HCT116 (cell line): ENCODE measurements at regions not wholly inside any gene's neighbourhood (a gene's known extent, or its start where the extent isn't known, plus 50 kb on each side); places are given as distances from the start of the nearest gene placed in this dataset.

Experiments used
- ATAC-seq: fragments of 200-7000 bp; cut with Tn5 transposase; 2 replicates; pipeline ENCODE4 v1.9.1; 2020; ENCODE audit warnings: mild to moderate bottlenecking, moderate library complexity
- BruUV-seq: library from RNA; stranded (reverse); fragments of 400-500 nt; replicated peaks from 2 replicates; lab custom pipeline; 2021; lab: Mats Ljungman, UMichigan
- CTCF ChIA-PET: fragments of 300-600 bp; sonication (Branson Sonifier 250); formaldehyde crosslinking; loops from one replicate; lab custom pipeline; 2021; ENCODE audit warnings: antibody characterized with exemption; lab: Charles Lee
- POLR2A ChIA-PET: fragments of 300-600, 350-600 bp; sonication (Branson Sonifier 250); formaldehyde crosslinking; loops from one replicate; lab custom pipeline; 2021; ENCODE audit warnings: antibody characterized with exemption; lab: Charles Lee
- RAD21 ChIA-PET, 2 experiments: fragments of 300-600 bp; sonication (Branson Sonifier 250); formaldehyde crosslinking; loops; one replicate each; lab custom pipeline; 2023; ENCODE audit warnings: low total read pairs in 2 of 2; ENCODE audit not compliant: uncharacterized antibody in 2 of 2, unreplicated experiment in 2 of 2, low non-redundant PET in 1 of 2; lab: Charles Lee
- DNase-seq: peaks from one replicate; pipeline ENCODE4 v3.0.0-alpha.2; 2010; ENCODE audit warnings: low read depth, low spot score
- H2AFZ ChIP-seq: fragments of 200-600 bp; shearing (Covaris generic), sonication (generic); 2 replicates; pipeline ENCODE4 v1.6.1; 2017; ENCODE audit warnings: low read depth, mixed run types, mixed read lengths, antibody characterized with exemption, low read length; ENCODE audit not compliant: poor library complexity, severe bottlenecking
- H3K27ac ChIP-seq: 2 replicates; pipeline ENCODE4 v1.5.1; 2012; ENCODE audit warnings: low read depth, low read length
- H3K27me3 ChIP-seq: fragments of 200-600 bp; sonication (generic); 2 replicates; pipeline ENCODE4 v1.6.1; 2016; ENCODE audit warnings: mixed run types, low read length, mixed read lengths; ENCODE audit not compliant: insufficient read depth
- H3K36me3 ChIP-seq, 2 experiments: fragments of 200-500 bp in 1 of 2; fragments of 200-600 bp in 1 of 2; sonication (Bioruptor generic) in 1 of 2; sonication (generic) in 1 of 2; 2 replicates each; pipeline versions ENCODE4 v1.5.1 to v1.6.1; 2014 to 2016; ENCODE audit warnings: low read length in 2 of 2, inconsistent platforms in 1 of 2, mixed read lengths in 1 of 2, mixed run types in 1 of 2; ENCODE audit not compliant: insufficient read depth in 2 of 2, control insufficient read depth in 1 of 2
- H3K4me1 ChIP-seq, 2 experiments: fragments of 200-600 bp in 1 of 2; sonication (generic) in 1 of 2; 2 replicates each; pipeline versions ENCODE4 v1.5.1 to v1.6.1; 2012 to 2017; ENCODE audit warnings: low read length in 2 of 2, inconsistent platforms in 1 of 2, mild to moderate bottlenecking in 1 of 2, mixed read lengths in 1 of 2, mixed run types in 1 of 2, moderate library complexity in 1 of 2; ENCODE audit not compliant: insufficient read depth in 2 of 2, control insufficient read depth in 1 of 2
- H3K4me2 ChIP-seq: fragments of 200-600 bp; sonication (generic); 2 replicates; pipeline ENCODE4 v1.6.1; 2017; ENCODE audit warnings: mixed run types, low read length, mixed read lengths
- H3K4me3 ChIP-seq, 2 experiments: fragments of 200-600 bp in 1 of 2; sonication (generic) in 1 of 2; replicated peaks in 1 of 2; 2 replicates each; pipeline ENCODE4 v1.5.1; 2011 to 2016; ENCODE audit warnings: low read length in 2 of 2, control low read depth in 1 of 2, low read depth in 1 of 2, mild to moderate bottlenecking in 1 of 2, mixed read lengths in 1 of 2, mixed run types in 1 of 2
- H3K79me2 ChIP-seq: fragments of 200-600 bp; sonication (generic); 2 replicates; pipeline ENCODE4 v1.6.1; 2017; ENCODE audit warnings: mild to moderate bottlenecking, mixed run types, low read length, moderate library complexity, mixed read lengths; ENCODE audit not compliant: insufficient read depth
- H3K9ac ChIP-seq: fragments of 200-600 bp; sonication (generic); 2 replicates; pipeline ENCODE4 v1.6.1; 2016; ENCODE audit warnings: low read length, mixed read lengths
- H3K9me2 ChIP-seq: fragments of 200-600 bp; sonication (generic), shearing (Covaris generic); 2 replicates; pipeline ENCODE4 v1.6.1; 2017; ENCODE audit warnings: mixed run types, mild to moderate bottlenecking, moderate library complexity; ENCODE audit not compliant: insufficient read depth
- H3K9me3 ChIP-seq, 2 experiments: fragments of 200-500 bp in 1 of 2; fragments of 200-600 bp in 1 of 2; sonication (Bioruptor generic) in 1 of 2; sonication (generic) in 1 of 2; 2 replicates each; pipeline ENCODE4 v1.6.1; 2014 to 2017; ENCODE audit warnings: low read length in 2 of 2, mixed read lengths in 2 of 2, inconsistent platforms in 1 of 2, low read depth in 1 of 2, mild to moderate bottlenecking in 1 of 2, mixed run types in 1 of 2, moderate library complexity in 1 of 2; ENCODE audit not compliant: control insufficient read depth in 1 of 2, insufficient read depth in 1 of 2
- H4K20me1 ChIP-seq: fragments of 200-600 bp; sonication (generic), shearing (Covaris generic); 2 replicates; pipeline ENCODE4 v1.6.1; 2017; ENCODE audit warnings: mixed run types, mild to moderate bottlenecking, moderate library complexity; ENCODE audit not compliant: insufficient read depth
- ATF3 ChIP-seq: IDR thresholded peaks from 2 replicates; pipeline ENCODE4 v1.6.1; 2012
- EGR1 ChIP-seq: IDR thresholded peaks from 2 replicates; pipeline ENCODE4 v1.6.1; 2012; ENCODE audit warnings: low read depth
- ELF1 ChIP-seq: IDR thresholded peaks from 2 replicates; pipeline ENCODE4 v1.6.1; 2012; ENCODE audit warnings: low read depth, borderline replicate concordance
- EZH2 ChIP-seq: fragments of 200-600 bp; sonication (generic); IDR thresholded peaks from 2 replicates; pipeline ENCODE4 v1.6.1; 2017; ENCODE audit warnings: antibody characterized with exemption, mixed run types
- JUND ChIP-seq: IDR thresholded peaks from 2 replicates; pipeline ENCODE4 v1.6.1; 2012
- REST ChIP-seq: IDR thresholded peaks from 2 replicates; pipeline ENCODE4 v1.6.1; 2012; ENCODE audit warnings: low read depth
- SP1 ChIP-seq: IDR thresholded peaks from 2 replicates; pipeline ENCODE4 v1.6.1; 2012; ENCODE audit warnings: low read depth
- TCF7L2 ChIP-seq: IDR thresholded peaks from 2 replicates; pipeline ENCODE4 v1.7.0; 2011; ENCODE audit warnings: borderline replicate concordance, inconsistent platforms; ENCODE audit not compliant: insufficient read depth, insufficient read length; ENCODE audit errors: extremely low read depth
- intact Hi-C: fragments of 100-400 bp; cut with micrococcal nuclease; formaldehyde crosslinking; loops from 2 replicates; pipeline ENCODE4 v1.10.0; 2022

- CTCF ChIA-PET: no interaction called here
- no peak overlapping the region for H3K4me3 ChIP-seq
- H3K9me3 ChIP-seq: no peaks in the 10 kb centered on the region
- no peaks in the 10 kb centered on the region for H3K36me3 ChIP-seq
- no peak overlapping the region for H3K27ac ChIP-seq
- H3K4me2 ChIP-seq: no peak overlapping the region
- no peaks in the 10 kb centered on the region for H3K79me2 ChIP-seq
- no peaks in the 10 kb centered on the region for H4K20me1 ChIP-seq
- ATAC-seq (no peak), DNase-seq (no peak)
- no peak overlapping the region for H2AFZ ChIP-seq
- H3K9me2 ChIP-seq: no peaks in the 10 kb centered on the region
- intact Hi-C loops: no loop called here
- no peaks in the 10 kb centered on the region for H3K27me3 ChIP-seq
- BruUV-seq: no TSS peak
- POLR2A ChIA-PET: no interaction called here
- RAD21 ChIA-PET: no interaction called here
- no peaks in the 10 kb centered on the region for H3K4me1 ChIP-seq
- no peak overlapping the region for H3K9ac ChIP-seq
- no peak for TF ChIP-seq EZH2
- no peak for TF ChIP-seq ATF3
- TF ChIP-seq ELF1: no peak
- TF ChIP-seq EGR1: no peak
- TF ChIP-seq TCF7L2: no peak
- TF ChIP-seq REST: no peak
- no peak for TF ChIP-seq JUND
- TF ChIP-seq SP1: no peak
- TF ChIP-seq, all 23 proteins: peak for 0
Observed at GRCh38 chr10:111551001-111551400, 474.2 kb downstream of the ADRA2A start.
